Keratinocyte (primary cell): ENCODE measurements at regions not wholly inside any gene's neighbourhood (a gene's known extent, or its start where the extent isn't known, plus 50 kb on each side); places are given as distances from the start of the nearest gene placed in this dataset.
"Not testable (repeated sequence)": the region's sequence is repeated elsewhere in the genome, so short reads cannot be mapped to it uniquely, and the experiment has no call there.

Source experiments
- CTCF ChIP-seq, 3 experiments: IDR thresholded peaks in 1 of 3; conservative IDR thresholded peaks in 1 of 3; optimal IDR thresholded peaks in 1 of 3; 2 replicates in 2 of 3; 3 replicates in 1 of 3; pipeline versions ENCODE3 to v1.5.1; 2011; ENCODE audit warnings: low read length in 3 of 3, mild to moderate bottlenecking in 3 of 3, moderate library complexity in 2 of 3, control low read depth in 1 of 3, inconsistent platforms in 1 of 3; ENCODE audit not compliant: insufficient read depth in 2 of 3; ENCODE audit errors: extremely low read depth in 1 of 3
- EZH2 ChIP-seq: IDR thresholded peaks from one replicate; pipeline ENCODE4 v1.6.1; 2012; ENCODE audit warnings: inconsistent platforms, mild to moderate bottlenecking, low read length, moderate library complexity

- TF ChIP-seq CTCF (optimal IDR thresholded peaks at IDR 0.05 in 1 of 3, IDR thresholded peaks at IDR 0.05 in 1 of 3, conservative IDR thresholded peaks at IDR 0.05 in 1 of 3; ENCODE audit: extremely low read depth in 1 of 3, insufficient read depth in 2 of 3, low read length in 3 of 3); EZH2: not testable (repeated sequence)
Measured at GRCh38 chr1:173370586-173370985, 106.5 kb upstream of the PRDX6 start.
